NT2/D1 (cell line): ENCODE measurements at regions not wholly inside any gene's neighbourhood (a gene's known extent, or its start where the extent isn't known, plus 50 kb on each side); places are given as distances from the start of the nearest gene placed in this dataset.

Source experiments
- DNase-seq: peaks from one replicate; pipeline ENCODE4 v3.0.0-alpha.2; 2011; ENCODE audit warnings: low read depth, low spot score
- H3K27me3 ChIP-seq: 2 replicates; pipeline ENCODE4 v1.6.0; 2011; ENCODE audit warnings: mild to moderate bottlenecking; ENCODE audit not compliant: insufficient read length, insufficient read depth
- H3K36me3 ChIP-seq: 2 replicates; pipeline ENCODE4 v1.6.1; 2011; ENCODE audit warnings: mild to moderate bottlenecking, low read length, mixed read lengths; ENCODE audit not compliant: insufficient read depth, insufficient read length
- H3K4me1 ChIP-seq: 2 replicates; pipeline ENCODE4 v1.5.1; 2011; ENCODE audit not compliant: insufficient read depth, insufficient read length
- H3K4me3 ChIP-seq: 2 replicates; pipeline ENCODE4 v1.5.1; 2011; ENCODE audit warnings: low read depth; ENCODE audit not compliant: insufficient read length
- H3K9ac ChIP-seq: 2 replicates; pipeline ENCODE4 v1.6.0; 2011; ENCODE audit warnings: low read depth; ENCODE audit not compliant: insufficient read length
- H3K9me3 ChIP-seq: 2 replicates; pipeline ENCODE4 v1.5.1; 2011; ENCODE audit warnings: mild to moderate bottlenecking, low read length; ENCODE audit not compliant: insufficient read depth
- SUZ12 ChIP-seq: IDR thresholded peaks from 2 replicates; pipeline ENCODE4 v1.6.1; 2011; ENCODE audit not compliant: insufficient read length, insufficient read depth; ENCODE audit errors: extremely low read depth
- YY1 ChIP-seq: IDR thresholded peaks from 2 replicates; pipeline ENCODE4 v1.6.1; 2011; ENCODE audit not compliant: insufficient read length, insufficient read depth
- ZNF274 ChIP-seq: IDR thresholded peaks from 2 replicates; pipeline ENCODE4 v1.6.1; 2011; ENCODE audit warnings: mild to moderate bottlenecking, low read depth, low read length

GRCh38 chr3:153028381-153028780, 133.6 kb upstream of the RAP2B start:
- Histone ChIP-seq H3K4me3 (no peak overlapping the region), H3K9ac (no peak overlapping the region), H3K9me3 (no peaks in the 10 kb centered on the region), H3K36me3 (no peaks in the 10 kb centered on the region), H3K4me1 (no peaks in the 10 kb centered on the region), H3K27me3 (no peaks in the 10 kb centered on the region)
- DNase-seq, result no peak
- no peak for TF ChIP-seq YY1
- no peak for TF ChIP-seq ZNF274
- no peak for TF ChIP-seq SUZ12

- no peak overlapping the region for H3K4me3 ChIP-seq
- H3K9me3 ChIP-seq, result no peaks in the 10 kb centered on the region
- H3K4me1 ChIP-seq, result no peaks in the 10 kb centered on the region
- H3K27me3 ChIP-seq, result no peaks in the 10 kb centered on the region
- no peak overlapping the region for H3K9ac ChIP-seq
- TF ChIP-seq YY1 (no peak), SUZ12 (no peak), ZNF274 (no peak)
- H3K36me3 ChIP-seq, result no peaks in the 10 kb centered on the region
- no peak for DNase-seq
Measured at GRCh38 chr3:153029350-153029749, 132.7 kb upstream of the RAP2B start.

GRCh38 chr3:153032891-153033290, 129.1 kb upstream of the RAP2B start:
- H3K9me3 ChIP-seq, result no peaks in the 10 kb centered on the region
- no peaks in the 10 kb centered on the region for H3K36me3 ChIP-seq
- TF ChIP-seq ZNF274, result no peak
- no peak for TF ChIP-seq YY1
- no peak for TF ChIP-seq SUZ12
- H3K4me1 ChIP-seq, result no peaks in the 10 kb centered on the region
- no peak overlapping the region for H3K4me3 ChIP-seq
- no peak overlapping the region for H3K9ac ChIP-seq
- no peak for DNase-seq
- H3K27me3 ChIP-seq, result no peaks in the 10 kb centered on the region

- no peaks in the 10 kb centered on the region for H3K9me3 ChIP-seq
- no peaks in the 10 kb centered on the region for H3K27me3 ChIP-seq
- no peak overlapping the region for H3K4me3 ChIP-seq
- TF ChIP-seq ZNF274 (no peak), YY1 (no peak), SUZ12 (no peak)
- no peak for DNase-seq
- H3K4me1 ChIP-seq, result no peaks in the 10 kb centered on the region
- H3K36me3 ChIP-seq, result no peaks in the 10 kb centered on the region
- no peak overlapping the region for H3K9ac ChIP-seq
Measured at GRCh38 chr3:153036846-153037245, 125.2 kb upstream of the RAP2B start.

GRCh38 chr3:153038367-153038766, 123.7 kb upstream of the RAP2B start:
- TF ChIP-seq ZNF274 (no peak), SUZ12 (no peak), YY1 (no peak)
- DNase-seq, result no peak
- Histone ChIP-seq H3K27me3 (no peaks in the 10 kb centered on the region), H3K36me3 (no peaks in the 10 kb centered on the region), H3K9me3 (no peaks in the 10 kb centered on the region), H3K9ac (no peak overlapping the region), H3K4me3 (no peak overlapping the region), H3K4me1 (no peaks in the 10 kb centered on the region)

GRCh38 chr3:153038779-153039178, 123.2 kb upstream of the RAP2B start:
- Histone ChIP-seq H3K9me3 (no peaks in the 10 kb centered on the region), H3K36me3 (no peaks in the 10 kb centered on the region), H3K27me3 (no peaks in the 10 kb centered on the region), H3K4me3 (no peak overlapping the region), H3K4me1 (no peaks in the 10 kb centered on the region), H3K9ac (no peak overlapping the region)
- TF ChIP-seq ZNF274, result no peak
- no peak for TF ChIP-seq YY1
- no peak for TF ChIP-seq SUZ12
- DNase-seq, result no peak

GRCh38 chr3:153041181-153041580, 120.8 kb upstream of the RAP2B start:
- Histone ChIP-seq H3K4me3 (no peak overlapping the region), H3K36me3 (no peaks in the 10 kb centered on the region)

More at GRCh38 chr3:153041181-153041580, 120.8 kb upstream of the RAP2B start:
- Histone ChIP-seq H3K9me3 (no peaks in the 10 kb centered on the region), H3K9ac (no peak overlapping the region), H3K4me1 (no peaks in the 10 kb centered on the region), H3K27me3 (no peaks in the 10 kb centered on the region)
- no peak for DNase-seq
- TF ChIP-seq YY1 (no peak), ZNF274 (no peak), SUZ12 (no peak)
